PC-9 (cell line): ENCODE measurements at regions not wholly inside any gene's neighbourhood (a gene's known extent, or its start where the extent isn't known, plus 50 kb on each side); places are given as distances from the start of the nearest gene placed in this dataset.
"Not testable (repeated sequence)": the region's sequence is repeated elsewhere in the genome, so short reads cannot be mapped to it uniquely, and the experiment has no call there.

Experiments
- BruUV-seq: library from RNA; stranded (reverse); fragments of 400-500 nt; replicated peaks from 2 replicates; lab custom pipeline; 2021; lab: Mats Ljungman, UMichigan
- CTCF ChIA-PET: fragments of 300-600 bp; sonication (Branson Sonifier 250); formaldehyde crosslinking; loops from one replicate; lab custom pipeline; 2022; ENCODE audit warnings: antibody characterized with exemption; lab: Charles Lee
- POLR2A ChIA-PET: fragments of 300-600 bp; sonication (Branson Sonifier 250); formaldehyde crosslinking; loops from one replicate; lab custom pipeline; 2022; ENCODE audit warnings: antibody characterized with exemption; ENCODE audit not compliant: unreplicated experiment; lab: Charles Lee
- DNase-seq, 2 experiments: peaks; one replicate each; pipeline versions ENCODE4 v3.0.0 to v3.0.0-alpha.2; 2015 to 2022; ENCODE audit warnings: mixed read lengths in 1 of 2
- H2AFZ ChIP-seq: fragments of 200-600 bp; sonication (generic); 2 replicates; pipeline ENCODE4 v1.8.1; 2017; ENCODE audit warnings: antibody characterized with exemption
- H3F3A ChIP-seq: fragments of 200-600 bp; sonication (generic); 2 replicates; pipeline ENCODE4 v1.8.1; 2017; ENCODE audit warnings: antibody characterized with exemption, mild to moderate bottlenecking, low read depth; ENCODE audit not compliant: insufficient read depth
- H3K27ac ChIP-seq: fragments of 200-600 bp; sonication (generic); 2 replicates; pipeline ENCODE4 v1.6.1; 2016; ENCODE audit warnings: mixed run types
- H3K27me3 ChIP-seq: fragments of 200-600 bp; sonication (generic); 2 replicates; pipeline ENCODE4 v1.6.1; 2016; ENCODE audit warnings: low read depth, mixed run types; ENCODE audit not compliant: insufficient read depth
- H3K36me3 ChIP-seq: fragments of 200-600 bp; sonication (generic); 2 replicates; pipeline ENCODE4 v1.6.1; 2016; ENCODE audit warnings: low read depth, mixed run types
- H3K4me1 ChIP-seq: fragments of 200-600 bp; sonication (generic); replicated peaks from 2 replicates; pipeline ENCODE4 v1.6.1; 2016; ENCODE audit warnings: mixed run types; ENCODE audit not compliant: insufficient read depth
- H3K4me2 ChIP-seq: fragments of 200-600 bp; sonication (generic); 2 replicates; pipeline ENCODE4 v1.6.1; 2017; ENCODE audit warnings: mixed run types
- H3K4me3 ChIP-seq: fragments of 200-600 bp; sonication (generic); 2 replicates; pipeline ENCODE4 v1.6.1; 2016; ENCODE audit warnings: mixed run types
- H3K79me2 ChIP-seq: fragments of 200-600 bp; sonication (generic); 2 replicates; pipeline ENCODE4 v1.6.1; 2017; ENCODE audit warnings: low read depth, mixed run types
- H3K9me2 ChIP-seq: fragments of 200-600 bp; sonication (generic); 2 replicates; pipeline ENCODE4 v1.8.1; 2017; ENCODE audit warnings: mild to moderate bottlenecking; ENCODE audit not compliant: insufficient read depth
- H3K9me3 ChIP-seq: fragments of 200-600 bp; sonication (generic); 2 replicates; pipeline ENCODE4 v1.8.1; 2016; ENCODE audit warnings: low read depth; ENCODE audit not compliant: insufficient read depth
- H4K20me1 ChIP-seq: fragments of 200-600 bp; sonication (generic); 2 replicates; pipeline ENCODE4 v1.8.1; 2017; ENCODE audit not compliant: insufficient read depth
- CTCF ChIP-seq: fragments of 200-600 bp; sonication (generic); conservative IDR thresholded peaks from 2 replicates; pipeline ENCODE4 v1.6.1; 2017; ENCODE audit warnings: mixed run types, antibody characterized with exemption, mild to moderate bottlenecking, moderate library complexity
- EZH2 ChIP-seq: fragments of 200-600 bp; sonication (generic); IDR thresholded peaks from 2 replicates; pipeline ENCODE4 v1.8.0; 2017; ENCODE audit warnings: antibody characterized with exemption, low read depth
- intact Hi-C: fragments of 100-400 bp; cut with micrococcal nuclease; formaldehyde crosslinking; loops from one replicate; pipeline ENCODE4 v1.10.0; 2022; ENCODE audit not compliant: unreplicated experiment

- TF ChIP-seq EZH2 (no peak), CTCF (no peak)
- H3K27ac ChIP-seq = no peak overlapping the region
- H3K36me3 ChIP-seq = no peaks in the 10 kb centered on the region
- H3K79me2 ChIP-seq = no peaks in the 10 kb centered on the region
- no TSS peak for BruUV-seq
- H3K4me3 ChIP-seq = no peak overlapping the region
- no peak for DNase-seq
- H4K20me1 ChIP-seq = no peaks in the 10 kb centered on the region
- CTCF ChIA-PET = no interaction called here
- POLR2A ChIA-PET = no interaction called here
- H3K4me1 ChIP-seq = no peaks in the 10 kb centered on the region
- no peaks in the 10 kb centered on the region for H3F3A ChIP-seq
- H2AFZ ChIP-seq = no peak overlapping the region
- intact Hi-C loops = no loop called here
- no peaks in the 10 kb centered on the region for H3K27me3 ChIP-seq
- H3K9me2 ChIP-seq = no peaks in the 10 kb centered on the region
- no peak overlapping the region for H3K4me2 ChIP-seq
- H3K9me3 ChIP-seq = no peaks in the 10 kb centered on the region
Observed at GRCh38 chr4:138113819-138114400, 128.2 kb downstream of the SLC7A11 start.

- H3K9me3 ChIP-seq, BruUV-seq, H3K27me3 ChIP-seq, H3K27ac ChIP-seq, H3K36me3 ChIP-seq, H4K20me1 ChIP-seq, H3K4me1 ChIP-seq, H3K4me2 ChIP-seq, H3K9me2 ChIP-seq, H3K79me2 ChIP-seq, POLR2A ChIA-PET, DNase-seq, CTCF ChIA-PET, intact Hi-C loops, H3F3A ChIP-seq, H3K4me3 ChIP-seq, H2AFZ ChIP-seq: not testable (repeated sequence)
Observed at GRCh38 chr4:138112890-138113289, 129.3 kb downstream of the SLC7A11 start.

GRCh38 chr4:138112389-138112788 lies 129.8 kb downstream of the SLC7A11 start:
- H3K36me3 ChIP-seq = no peaks in the 10 kb centered on the region
- intact Hi-C loops = no loop called here
- H3K79me2 ChIP-seq = no peaks in the 10 kb centered on the region
- no peaks in the 10 kb centered on the region for H3K27me3 ChIP-seq
- H3K4me2 ChIP-seq = no peak overlapping the region
- no peak overlapping the region for H2AFZ ChIP-seq
- DNase-seq = no peak
- ChIA-PET CTCF (no interaction called here), POLR2A (no interaction called here)
- H3K4me1 ChIP-seq = no peaks in the 10 kb centered on the region
- no peaks in the 10 kb centered on the region for H3F3A ChIP-seq
- H3K4me3 ChIP-seq = no peak overlapping the region
- H4K20me1 ChIP-seq = no peaks in the 10 kb centered on the region
- no peaks in the 10 kb centered on the region for H3K9me3 ChIP-seq
- no peak overlapping the region for H3K27ac ChIP-seq
- BruUV-seq = no TSS peak
- TF ChIP-seq EZH2 (no peak), CTCF (no peak)
- no peaks in the 10 kb centered on the region for H3K9me2 ChIP-seq

GRCh38 chr4:138111462-138112000 lies 130.6 kb downstream of the SLC7A11 start:
- BruUV-seq = no TSS peak

More at GRCh38 chr4:138111462-138112000, 130.6 kb downstream of the SLC7A11 start:
- CTCF ChIA-PET = no interaction called here
- POLR2A ChIA-PET = interaction anchor here (0.6 kb wide), 1 partner anchor 1185 kb away, joined by 3 read pairs; no protein-coding TSS in a partner anchor
- H3K9me2 ChIP-seq = no peaks in the 10 kb centered on the region
- H3K27me3 ChIP-seq = no peaks in the 10 kb centered on the region
- no peaks in the 10 kb centered on the region for H3K4me1 ChIP-seq
- no peaks in the 10 kb centered on the region for H3K36me3 ChIP-seq
- H3K4me3 ChIP-seq = no peak overlapping the region
- H2AFZ ChIP-seq = no peak overlapping the region
- H3K4me2 ChIP-seq = no peak overlapping the region
- DNase-seq = peak in 1 of 2 experiments; percentile 11
- H3K27ac ChIP-seq = no peak overlapping the region
- no peaks in the 10 kb centered on the region for H4K20me1 ChIP-seq
- TF ChIP-seq CTCF (no peak), EZH2 (no peak)
- intact Hi-C loops = no loop called here
- no peaks in the 10 kb centered on the region for H3K79me2 ChIP-seq
- H3K9me3 ChIP-seq = no peaks in the 10 kb centered on the region
- H3F3A ChIP-seq = no peaks in the 10 kb centered on the region
